MCF 10A (cell line): ENCODE measurements at regions not wholly inside any gene's neighbourhood (a gene's known extent, or its start where the extent isn't known, plus 50 kb on each side); places are given as distances from the start of the nearest gene placed in this dataset.

ENCODE experiments used
- BruUV-seq: library from RNA; stranded (reverse); fragments of 400-500 nt; replicated peaks from 2 replicates; lab custom pipeline; 2021; lab: Mats Ljungman, UMichigan
- CTCF ChIA-PET: fragments of 300-600 bp; sonication (Branson Sonifier 250); formaldehyde crosslinking; extraction: SDS; loops from one replicate; lab custom pipeline; 2021; ENCODE audit warnings: antibody characterized with exemption, inconsistent platforms; lab: Yijun Ruan, JAX
- POLR2A ChIA-PET: fragments of 300-600, 350-650 bp; sonication (Branson Sonifier 250); formaldehyde crosslinking; extraction: SDS; loops from one replicate; lab custom pipeline; 2020; ENCODE audit warnings: antibody characterized with exemption, inconsistent platforms; lab: Yijun Ruan, JAX
- DNase-seq: peaks from one replicate; pipeline ENCODE4 v3.0.0-alpha.2; 2018; ENCODE audit not compliant: unreplicated experiment
- H3K27ac Mint-ChIP-seq: one replicate; pipeline ENCODE4 v1.8.0; 2022; ENCODE audit warnings: mild to moderate bottlenecking, low read depth, mixed read lengths; ENCODE audit not compliant: unreplicated experiment
- H3K27me3 Mint-ChIP-seq: one replicate; pipeline ENCODE4 v1.8.0; 2022; ENCODE audit warnings: mixed read lengths; ENCODE audit not compliant: insufficient read depth, unreplicated experiment
- H3K36me3 Mint-ChIP-seq: one replicate; pipeline ENCODE4 v1.8.0; 2022; ENCODE audit warnings: mild to moderate bottlenecking, moderate library complexity, mixed read lengths; ENCODE audit not compliant: insufficient read depth, unreplicated experiment
- H3K4me1 Mint-ChIP-seq: one replicate; pipeline ENCODE4 v1.8.0; 2022; ENCODE audit warnings: mixed read lengths; ENCODE audit not compliant: insufficient read depth, unreplicated experiment
- H3K4me3 Mint-ChIP-seq: one replicate; pipeline ENCODE4 v1.8.0; 2022; ENCODE audit warnings: mild to moderate bottlenecking, moderate library complexity, mixed read lengths; ENCODE audit not compliant: unreplicated experiment
- H3K9me3 Mint-ChIP-seq: one replicate; pipeline ENCODE4 v1.8.0; 2022; ENCODE audit warnings: mixed read lengths; ENCODE audit not compliant: unreplicated experiment
- CTCF ChIP-seq: fragments of 200-600 bp; IDR thresholded peaks from one replicate; pipeline ENCODE4 v1.8.0; 2022; ENCODE audit warnings: antibody characterized with exemption, mild to moderate bottlenecking; ENCODE audit not compliant: unreplicated experiment
- intact Hi-C: fragments of 100-400 bp; cut with micrococcal nuclease; formaldehyde crosslinking; loops from 2 replicates; pipeline ENCODE4 v1.14.1; 2022

- POLR2A ChIA-PET = no interaction called here
- no TSS peak for BruUV-seq
- H3K27me3 Mint-ChIP-seq = no peaks in the 10 kb centered on the region
- peaks cover 14% of the 10 kb centered on the region for H3K4me1 Mint-ChIP-seq
- peaks cover 6% of the 10 kb centered on the region for H3K36me3 Mint-ChIP-seq
- DNase-seq = no peak
- no peaks in the 10 kb centered on the region for H3K9me3 Mint-ChIP-seq
- CTCF ChIA-PET = interaction anchor here (0.8 to 1.1 kb wide), 2 partner anchors 49 to 469 kb away, joined by 3 read pairs; no protein-coding TSS in a partner anchor
- H3K27ac Mint-ChIP-seq = no peak overlapping the region
- intact Hi-C loops = no loop called here
- H3K4me3 Mint-ChIP-seq = no peak overlapping the region
- TF ChIP-seq CTCF = no peak
These were observed 467.1 kb upstream of the THBS1 start for GRCh38 chr15:39113741-39114140.

- H3K4me1 Mint-ChIP-seq = peaks cover 19% of the 10 kb centered on the region
- no peak for TF ChIP-seq CTCF
- no peak overlapping the region for H3K27ac Mint-ChIP-seq
- no peaks in the 10 kb centered on the region for H3K9me3 Mint-ChIP-seq
- intact Hi-C loops = no loop called here
- H3K36me3 Mint-ChIP-seq = peaks cover 6% of the 10 kb centered on the region
- DNase-seq = no peak
- BruUV-seq = no TSS peak
- CTCF ChIA-PET = interaction anchor here (0.8 to 1.2 kb wide), 3 partner anchors 19 to 468 kb away, joined by 3 to 4 read pairs (median 3); no protein-coding TSS in a partner anchor
- POLR2A ChIA-PET = no interaction called here
- no peaks in the 10 kb centered on the region for H3K27me3 Mint-ChIP-seq
- no peak overlapping the region for H3K4me3 Mint-ChIP-seq
These were observed 466.0 kb upstream of the THBS1 start for GRCh38 chr15:39114690-39115378.

GRCh38 chr15:39115379-39116057, 465.4 kb upstream of the THBS1 start:
- TF ChIP-seq CTCF = no peak
- Mint-ChIP-seq H3K27ac (no peak overlapping the region), H3K36me3 (peaks cover 6% of the 10 kb centered on the region), H3K4me1 (peaks cover 19% of the 10 kb centered on the region), H3K4me3 (no peak overlapping the region), H3K27me3 (no peaks in the 10 kb centered on the region), H3K9me3 (no peaks in the 10 kb centered on the region)
- intact Hi-C loops = no loop called here
- no TSS peak for BruUV-seq
- DNase-seq = peak; percentile 39
- ChIA-PET POLR2A (no interaction called here), CTCF (interaction anchor here (0.6 to 1.2 kb wide), 2 partner anchors 19 to 24 kb away, joined by 3 to 4 read pairs; no protein-coding TSS in a partner anchor)

- Mint-ChIP-seq H3K4me3 (no peak overlapping the region), H3K36me3 (peaks cover 6% of the 10 kb centered on the region), H3K4me1 (peaks cover 19% of the 10 kb centered on the region), H3K27ac (peak overlapping the region; percentile 69), H3K9me3 (no peaks in the 10 kb centered on the region), H3K27me3 (no peaks in the 10 kb centered on the region)
- intact Hi-C loops = no loop called here
- POLR2A ChIA-PET = interaction anchor here (0.7 kb wide), 3 partner anchors 11 to 452 kb away, joined by 3 read pairs; no protein-coding TSS in a partner anchor
- BruUV-seq = no TSS peak
- TF ChIP-seq CTCF = no peak
- CTCF ChIA-PET = no interaction called here
- DNase-seq = peak; percentile 82
These were observed 462.4 kb upstream of the THBS1 start for GRCh38 chr15:39118510-39118909.
